ENCODE measurements at regions not wholly inside any gene's neighbourhood (a gene's known extent, or its start where the extent isn't known, plus 50 kb on each side); places are given as distances from the start of the nearest gene placed in this dataset.

- TF ChIP-seq ZFP30 (CRISPR knock-in tag; IDR thresholded peaks at IDR 0.05) (no peak), BACH2 (CRISPR knock-in tag; IDR thresholded peaks at IDR 0.05; ENCODE audit: borderline replicate concordance) (no peak)
- no peak for ATAC-seq
These were observed 191.5 kb upstream of the CELF2 start for GRCh38 chr10:10826125-10826524.

- TF ChIP-seq CREB5 (CRISPR knock-in tag; IDR thresholded peaks at IDR 0.05; ENCODE audit: low read depth) = no peak
- no peak for ATAC-seq
These were observed 189.0 kb upstream of the CELF2 start for GRCh38 chr10:10828623-10829022.

GRCh38 chr10:10829576-10829975 is 188.1 kb upstream of the CELF2 start:
- no peak for ATAC-seq
- TF ChIP-seq RARB (CRISPR knock-in tag; IDR thresholded peaks at IDR 0.05) = no peak
- TF ChIP-seq ZNF565 (CRISPR knock-in tag; conservative IDR thresholded peaks at IDR 0.05; ENCODE audit: low read depth) = no peak
- no peak for TF ChIP-seq TOX (CRISPR knock-in tag; IDR thresholded peaks at IDR 0.05; ENCODE audit: borderline replicate concordance)
- TF ChIP-seq TCF4 (CRISPR knock-in tag; IDR thresholded peaks at IDR 0.05; ENCODE audit: borderline replicate concordance) = no peak
- no peak for TF ChIP-seq ZFP30 (CRISPR knock-in tag; IDR thresholded peaks at IDR 0.05)
- TF ChIP-seq TSHZ2 (CRISPR knock-in tag; IDR thresholded peaks at IDR 0.05) = no peak
- TF ChIP-seq ZNF70 (CRISPR knock-in tag; IDR thresholded peaks at IDR 0.05) = no peak
- no peak for TF ChIP-seq ISL1 (CRISPR knock-in tag; IDR thresholded peaks at IDR 0.05)
- TF ChIP-seq ZC3H10 (CRISPR knock-in tag; IDR thresholded peaks at IDR 0.05) = no peak
- TF ChIP-seq ZFP3 (CRISPR knock-in tag; IDR thresholded peaks at IDR 0.05) = no peak
- no peak for TF ChIP-seq SNAI2 (CRISPR knock-in tag; IDR thresholded peaks at IDR 0.05)
- TF ChIP-seq CSDC2 (CRISPR knock-in tag; IDR thresholded peaks at IDR 0.05) = no peak
- TF ChIP-seq GLIS3 (CRISPR knock-in tag; IDR thresholded peaks at IDR 0.05) = no peak
- no peak for TF ChIP-seq CREB5 (CRISPR knock-in tag; IDR thresholded peaks at IDR 0.05; ENCODE audit: low read depth)
- no peak for TF ChIP-seq PPARA (CRISPR knock-in tag; IDR thresholded peaks at IDR 0.05; ENCODE audit: borderline replicate concordance)
- no peak for TF ChIP-seq ZNF8 (CRISPR knock-in tag; IDR thresholded peaks at IDR 0.05)
- TF ChIP-seq ARNTL (CRISPR knock-in tag; IDR thresholded peaks at IDR 0.05; ENCODE audit: borderline replicate concordance, low read depth) = no peak

- no peak for ATAC-seq
- TF ChIP-seq CSDC2 (CRISPR knock-in tag; IDR thresholded peaks at IDR 0.05) (no peak), ZNF565 (CRISPR knock-in tag; conservative IDR thresholded peaks at IDR 0.05; ENCODE audit: low read depth) (no peak), OSR1 (CRISPR knock-in tag; IDR thresholded peaks at IDR 0.05) (no peak), BACH2 (CRISPR knock-in tag; IDR thresholded peaks at IDR 0.05; ENCODE audit: borderline replicate concordance) (no peak), ISL1 (CRISPR knock-in tag; IDR thresholded peaks at IDR 0.05) (no peak), ZNF70 (CRISPR knock-in tag; IDR thresholded peaks at IDR 0.05) (no peak), POU6F1 (CRISPR knock-in tag; IDR thresholded peaks at IDR 0.05; ENCODE audit: borderline replicate concordance, low read depth) (no peak), CREB5 (CRISPR knock-in tag; IDR thresholded peaks at IDR 0.05; ENCODE audit: low read depth) (no peak), GLIS3 (CRISPR knock-in tag; IDR thresholded peaks at IDR 0.05) (no peak), TSHZ2 (CRISPR knock-in tag; IDR thresholded peaks at IDR 0.05) (no peak), CSRNP3 (CRISPR knock-in tag; IDR thresholded peaks at IDR 0.05) (no peak)
These were observed 187.2 kb upstream of the CELF2 start for GRCh38 chr10:10830293-10830986.
